ENCODE measurements at regions not wholly inside any gene's neighbourhood (a gene's known extent, or its start where the extent isn't known, plus 50 kb on each side); places are given as distances from the start of the nearest gene placed in this dataset.

DNA sequence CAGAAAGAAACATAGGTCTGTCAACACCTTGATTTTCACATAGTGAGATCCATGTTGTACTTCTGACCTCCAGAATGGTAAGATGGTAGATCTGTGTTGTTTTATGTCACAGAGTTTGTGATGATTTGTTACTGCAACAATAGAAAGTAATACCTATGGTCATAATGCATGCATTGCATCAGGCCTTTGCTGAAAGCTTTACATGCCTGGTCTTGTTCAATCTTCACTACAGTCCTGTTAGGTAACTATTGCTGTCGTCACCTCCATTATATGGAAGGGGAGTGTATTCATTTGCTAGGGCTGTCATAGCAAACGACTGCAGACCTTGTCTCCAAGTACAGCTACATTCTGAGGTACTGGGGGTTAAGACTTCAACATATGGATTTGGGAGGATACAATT is 243.5 kb downstream of the ANAPC1 start:
- Histone ChIP-seq H3K4me2 (no peak overlapping the region), H3K79me2 (no peaks in the 10 kb centered on the region), H4K20me1 (ENCODE audit: insufficient read depth, poor library complexity, severe bottlenecking) (no peaks in the 10 kb centered on the region), H3K4me1 (ENCODE audit: insufficient read depth) (no peaks in the 10 kb centered on the region), H3K9me2 (replicated peaks; ENCODE audit: insufficient read depth) (no peaks in the 10 kb centered on the region), H2AFZ (no peak overlapping the region), H3K27ac (no peak overlapping the region), H3K4me3 (no peak overlapping the region), H3K9me3 (ENCODE audit: low read depth) (no peaks in the 10 kb centered on the region), H3K36me3 (replicated peaks; ENCODE audit: insufficient read depth, low read depth) (no peaks in the 10 kb centered on the region), H3K27me3 (no peaks in the 10 kb centered on the region)
- DNase-seq (ENCODE audit: low spot score) = no peak
- WGBS (ENCODE audit: low lambda C conversion rate, missing lambda C conversion rate) = 65% methylated on average over 2 of the region's 2 CpGs
- no peak for TF ChIP-seq EZH2phosphoT487 (IDR thresholded peaks at IDR 0.05; ENCODE audit: low read depth, severe bottlenecking, unreplicated experiment)
- TF ChIP-seq, protein P1, sequence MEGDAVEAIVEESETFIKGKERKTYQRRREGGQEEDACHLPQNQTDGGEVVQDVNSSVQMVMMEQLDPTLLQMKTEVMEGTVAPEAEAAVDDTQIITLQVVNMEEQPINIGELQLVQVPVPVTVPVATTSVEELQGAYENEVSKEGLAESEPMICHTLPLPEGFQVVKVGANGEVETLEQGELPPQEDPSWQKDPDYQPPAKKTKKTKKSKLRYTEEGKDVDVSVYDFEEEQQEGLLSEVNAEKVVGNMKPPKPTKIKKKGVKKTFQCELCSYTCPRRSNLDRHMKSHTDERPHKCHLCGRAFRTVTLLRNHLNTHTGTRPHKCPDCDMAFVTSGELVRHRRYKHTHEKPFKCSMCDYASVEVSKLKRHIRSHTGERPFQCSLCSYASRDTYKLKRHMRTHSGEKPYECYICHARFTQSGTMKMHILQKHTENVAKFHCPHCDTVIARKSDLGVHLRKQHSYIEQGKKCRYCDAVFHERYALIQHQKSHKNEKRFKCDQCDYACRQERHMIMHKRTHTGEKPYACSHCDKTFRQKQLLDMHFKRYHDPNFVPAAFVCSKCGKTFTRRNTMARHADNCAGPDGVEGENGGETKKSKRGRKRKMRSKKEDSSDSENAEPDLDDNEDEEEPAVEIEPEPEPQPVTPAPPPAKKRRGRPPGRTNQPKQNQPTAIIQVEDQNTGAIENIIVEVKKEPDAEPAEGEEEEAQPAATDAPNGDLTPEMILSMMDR (IDR thresholded peaks at IDR 0.05; ENCODE audit: poor library complexity) = no peak
- no peak for TF ChIP-seq EZH2 (IDR thresholded peaks at IDR 0.05; ENCODE audit: borderline replicate concordance)

DNA sequence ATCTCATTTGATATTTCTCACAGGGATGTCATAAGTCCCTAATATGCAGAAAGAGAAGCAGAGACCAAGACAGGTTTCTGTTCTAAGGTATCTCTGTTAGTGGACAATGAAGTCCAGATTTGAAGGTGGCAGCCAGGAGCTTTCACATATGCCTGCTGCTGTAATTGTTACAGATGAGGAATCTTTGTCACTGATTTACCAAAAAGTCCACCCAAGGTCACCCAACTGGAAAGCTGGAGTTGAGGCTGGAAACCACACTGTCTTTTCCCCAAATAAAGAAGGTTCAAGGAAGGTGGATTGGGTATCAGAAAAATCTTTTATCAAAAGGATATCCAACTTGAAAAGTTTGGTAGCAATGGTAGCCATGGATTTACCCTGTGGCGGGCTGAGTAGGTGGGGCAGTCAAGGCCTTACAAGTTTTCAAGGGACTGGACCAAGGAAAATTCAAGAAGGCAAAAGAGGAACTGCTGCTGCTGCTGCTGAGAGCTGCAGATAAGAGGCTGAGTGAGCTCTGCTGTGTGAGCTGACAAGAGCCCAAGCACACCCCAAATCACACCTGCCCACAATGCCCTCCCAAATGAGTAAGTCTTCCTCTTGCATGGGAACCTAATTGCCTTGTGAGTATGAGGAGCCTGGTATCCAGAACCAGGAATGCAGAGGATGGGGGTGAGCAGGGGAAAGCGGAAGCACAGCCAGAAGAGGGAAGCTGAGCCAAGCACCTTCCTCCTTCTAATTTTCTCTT is 241.2 kb downstream of the ANAPC1 start:
- H3K27ac ChIP-seq = no peak overlapping the region
- no peaks in the 10 kb centered on the region for H3K27me3 ChIP-seq
- H3K9me2 ChIP-seq (replicated peaks; ENCODE audit: insufficient read depth) = no peaks in the 10 kb centered on the region
- 100% methylated on average over 2 of the region's 2 CpGs for WGBS (ENCODE audit: low lambda C conversion rate, missing lambda C conversion rate)
- H2AFZ ChIP-seq = no peak overlapping the region
- no peaks in the 10 kb centered on the region for H3K36me3 ChIP-seq (replicated peaks; ENCODE audit: insufficient read depth, low read depth)
- no peaks in the 10 kb centered on the region for H3K9me3 ChIP-seq (ENCODE audit: low read depth)
- no peaks in the 10 kb centered on the region for H3K4me1 ChIP-seq (ENCODE audit: insufficient read depth)
- no peaks in the 10 kb centered on the region for H3K79me2 ChIP-seq
- H3K4me3 ChIP-seq = no peak overlapping the region
- no peak overlapping the region for H3K4me2 ChIP-seq
- DNase-seq (ENCODE audit: low spot score) = no peak
- H4K20me1 ChIP-seq (ENCODE audit: insufficient read depth, poor library complexity, severe bottlenecking) = no peaks in the 10 kb centered on the region
- TF ChIP-seq EZH2 (IDR thresholded peaks at IDR 0.05; ENCODE audit: borderline replicate concordance) (no peak), EZH2phosphoT487 (IDR thresholded peaks at IDR 0.05; ENCODE audit: low read depth, severe bottlenecking, unreplicated experiment) (no peak)
- TF ChIP-seq, protein P1 (IDR thresholded peaks at IDR 0.05; ENCODE audit: poor library complexity) = no peak

DNA sequence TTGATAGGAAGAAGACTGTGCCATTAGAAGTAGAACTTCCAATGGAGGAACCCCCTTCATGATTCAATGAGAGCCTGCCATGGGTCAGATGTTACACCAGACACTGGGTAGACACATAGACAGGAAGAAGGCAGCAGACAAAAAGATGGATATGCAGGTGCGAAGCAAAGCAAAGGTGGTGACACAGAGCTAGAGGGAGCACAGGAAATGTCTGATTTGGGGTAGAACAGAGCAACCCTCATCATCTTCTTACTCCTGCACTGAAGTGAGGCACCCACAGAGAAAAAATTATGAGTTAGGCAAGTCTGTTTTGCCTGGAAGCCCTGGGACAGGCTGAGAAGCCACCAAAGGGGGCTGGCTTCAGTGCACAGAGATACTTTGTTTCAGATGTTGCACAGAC is 240.2 kb downstream of the ANAPC1 start:
- no peaks in the 10 kb centered on the region for H4K20me1 ChIP-seq (ENCODE audit: insufficient read depth, poor library complexity, severe bottlenecking)

More for the DNA sequence above, 240.2 kb downstream of the ANAPC1 start:
- Histone ChIP-seq H3K79me2 (no peaks in the 10 kb centered on the region), H3K9me3 (ENCODE audit: low read depth) (no peaks in the 10 kb centered on the region), H3K4me2 (no peak overlapping the region), H3K36me3 (replicated peaks; ENCODE audit: insufficient read depth, low read depth) (no peaks in the 10 kb centered on the region), H3K27ac (no peak overlapping the region), H3K4me3 (no peak overlapping the region), H3K9me2 (replicated peaks; ENCODE audit: insufficient read depth) (no peaks in the 10 kb centered on the region), H3K27me3 (no peaks in the 10 kb centered on the region), H3K4me1 (ENCODE audit: insufficient read depth) (no peaks in the 10 kb centered on the region), H2AFZ (no peak overlapping the region)
- WGBS (ENCODE audit: low lambda C conversion rate, missing lambda C conversion rate) = 100% methylated on average over 1 of the region's 1 CpG
- no peak for DNase-seq (ENCODE audit: low spot score)
- TF ChIP-seq, protein P1 (IDR thresholded peaks at IDR 0.05; ENCODE audit: poor library complexity) = no peak
- no peak for TF ChIP-seq EZH2phosphoT487 (IDR thresholded peaks at IDR 0.05; ENCODE audit: low read depth, severe bottlenecking, unreplicated experiment)
- TF ChIP-seq EZH2 (IDR thresholded peaks at IDR 0.05; ENCODE audit: borderline replicate concordance) = no peak
